VCaP (cell line): ENCODE measurements at regions not wholly inside any gene's neighbourhood (a gene's known extent, or its start where the extent isn't known, plus 50 kb on each side); places are given as distances from the start of the nearest gene placed in this dataset.

Experiments used
- H3K27ac ChIP-seq: fragments of 450-650 bp; 2 replicates; pipeline ENCODE4 v1.5.1; 2017
- CTCF ChIP-seq: fragments of 450-650 bp; conservative IDR thresholded peaks from 2 replicates; pipeline ENCODE4 v1.5.1; 2017; ENCODE audit warnings: mild to moderate bottlenecking, moderate library complexity

GRCh38 chr6:23584134-23584763 is 541.8 kb upstream of the NRSN1 start:
- TF ChIP-seq CTCF, result no peak

GRCh38 chr6:23587582-23587981 is 538.4 kb upstream of the NRSN1 start:
- TF ChIP-seq CTCF, result no peak
- H3K27ac ChIP-seq, result peak overlapping the region; percentile 13; the same call in 1 of the 2 replicates

More at GRCh38 chr6:23584134-23584763, 541.8 kb upstream of the NRSN1 start:
- no peak overlapping the region for H3K27ac ChIP-seq

GRCh38 chr6:23589811-23590210 is 536.2 kb upstream of the NRSN1 start:
- no peak overlapping the region for H3K27ac ChIP-seq
- TF ChIP-seq CTCF, result no peak

- H3K27ac ChIP-seq, result no peak overlapping the region
- TF ChIP-seq CTCF, result no peak
These were observed 535.4 kb upstream of the NRSN1 start for GRCh38 chr6:23590498-23591126.

- no peak for TF ChIP-seq CTCF
- H3K27ac ChIP-seq, result no peak overlapping the region
These were observed 534.3 kb upstream of the NRSN1 start for GRCh38 chr6:23591761-23592160.

- no peak overlapping the region for H3K27ac ChIP-seq
- TF ChIP-seq CTCF, result no peak
These were observed 525.9 kb upstream of the NRSN1 start for GRCh38 chr6:23600118-23600517.

- TF ChIP-seq CTCF, result no peak
These were observed 524.1 kb upstream of the NRSN1 start for GRCh38 chr6:23601811-23602345.

More at GRCh38 chr6:23601811-23602345, 524.1 kb upstream of the NRSN1 start:
- no peak overlapping the region for H3K27ac ChIP-seq
